ENCODE measurements at regions not wholly inside any gene's neighbourhood (a gene's known extent, or its start where the extent isn't known, plus 50 kb on each side); places are given as distances from the start of the nearest gene placed in this dataset.

DNA sequence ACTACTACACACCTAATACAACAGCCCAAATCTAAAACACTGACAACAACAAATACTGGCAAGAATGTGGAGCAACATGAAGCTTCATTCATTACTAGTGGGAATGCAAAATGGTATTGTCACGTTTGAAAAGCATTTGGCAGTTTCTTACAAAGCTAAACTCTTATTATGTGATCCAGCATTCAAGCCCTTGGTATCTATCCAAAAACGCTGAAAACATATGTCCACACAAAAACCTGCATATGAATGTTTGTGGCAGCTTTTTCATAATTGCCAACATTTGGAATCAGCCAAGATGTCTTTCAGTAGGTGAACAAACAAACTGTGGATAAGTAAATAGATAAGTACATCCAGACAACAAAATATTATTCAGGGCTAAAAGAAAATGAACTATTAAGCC is 501.1 kb upstream of the KIF2B start:
- FAIRE-seq (no peak), DNase-seq (ENCODE audit: low read depth) (no peak)
- TF ChIP-seq, protein P1, sequence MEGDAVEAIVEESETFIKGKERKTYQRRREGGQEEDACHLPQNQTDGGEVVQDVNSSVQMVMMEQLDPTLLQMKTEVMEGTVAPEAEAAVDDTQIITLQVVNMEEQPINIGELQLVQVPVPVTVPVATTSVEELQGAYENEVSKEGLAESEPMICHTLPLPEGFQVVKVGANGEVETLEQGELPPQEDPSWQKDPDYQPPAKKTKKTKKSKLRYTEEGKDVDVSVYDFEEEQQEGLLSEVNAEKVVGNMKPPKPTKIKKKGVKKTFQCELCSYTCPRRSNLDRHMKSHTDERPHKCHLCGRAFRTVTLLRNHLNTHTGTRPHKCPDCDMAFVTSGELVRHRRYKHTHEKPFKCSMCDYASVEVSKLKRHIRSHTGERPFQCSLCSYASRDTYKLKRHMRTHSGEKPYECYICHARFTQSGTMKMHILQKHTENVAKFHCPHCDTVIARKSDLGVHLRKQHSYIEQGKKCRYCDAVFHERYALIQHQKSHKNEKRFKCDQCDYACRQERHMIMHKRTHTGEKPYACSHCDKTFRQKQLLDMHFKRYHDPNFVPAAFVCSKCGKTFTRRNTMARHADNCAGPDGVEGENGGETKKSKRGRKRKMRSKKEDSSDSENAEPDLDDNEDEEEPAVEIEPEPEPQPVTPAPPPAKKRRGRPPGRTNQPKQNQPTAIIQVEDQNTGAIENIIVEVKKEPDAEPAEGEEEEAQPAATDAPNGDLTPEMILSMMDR (IDR thresholded peaks at IDR 0.05; ENCODE audit: insufficient read depth, low read depth, low read length) = no peak
- TF ChIP-seq EZH2 (IDR thresholded peaks at IDR 0.05; ENCODE audit: insufficient read depth, low read length) = no peak
- H3K4me1 ChIP-seq (ENCODE audit: insufficient read depth, low read length) = no peaks in the 10 kb centered on the region
- H3K36me3 Mint-ChIP-seq (ENCODE audit: low read depth, unreplicated experiment) = no peaks in the 10 kb centered on the region
- no peaks in the 10 kb centered on the region for H4K20me1 ChIP-seq (ENCODE audit: insufficient read depth, low read length)
- H3K4me3 Mint-ChIP-seq (ENCODE audit: unreplicated experiment) = no peak overlapping the region
- no peak overlapping the region for H2AFZ ChIP-seq (ENCODE audit: low read depth, low read length)
- H3K27ac Mint-ChIP-seq (ENCODE audit: unreplicated experiment) = no peak overlapping the region
- H3K9me3 Mint-ChIP-seq (ENCODE audit: unreplicated experiment) = peaks cover 4% of the 10 kb centered on the region
- H3K4me1 Mint-ChIP-seq (ENCODE audit: low read depth, unreplicated experiment) = no peaks in the 10 kb centered on the region
- H3K27me3 Mint-ChIP-seq (ENCODE audit: low read depth, unreplicated experiment) = no peaks in the 10 kb centered on the region
- H3K79me2 ChIP-seq (ENCODE audit: insufficient read depth, low read length) = no peaks in the 10 kb centered on the region
- H3K9ac ChIP-seq (ENCODE audit: low read length) = no peak overlapping the region
- no peaks in the 10 kb centered on the region for H3K9me3 ChIP-seq (ENCODE audit: insufficient read depth, low read depth, low read length)
- H3K27me3 ChIP-seq (ENCODE audit: insufficient read depth, low read length) = no peaks in the 10 kb centered on the region
- no peak overlapping the region for H3K4me2 ChIP-seq (ENCODE audit: low read length)
- no peaks in the 10 kb centered on the region for H3K36me3 ChIP-seq (ENCODE audit: insufficient read depth, low read length)
- H3K27ac ChIP-seq (ENCODE audit: low read depth, low read length) = no peak overlapping the region
- H3K4me3 ChIP-seq (ENCODE audit: insufficient read depth, low read depth, low read length) = no peak overlapping the region

- H3K4me1 Mint-ChIP-seq (ENCODE audit: low read depth, unreplicated experiment) = no peaks in the 10 kb centered on the region
- DNase-seq (ENCODE audit: low read depth) (no peak), FAIRE-seq (no peak)
- no peak overlapping the region for H3K4me3 Mint-ChIP-seq (ENCODE audit: unreplicated experiment)
- Histone ChIP-seq H3K4me3 (ENCODE audit: insufficient read depth, low read depth, low read length) (no peak overlapping the region), H3K27me3 (ENCODE audit: insufficient read depth, low read length) (no peaks in the 10 kb centered on the region), H3K27ac (ENCODE audit: low read depth, low read length) (no peak overlapping the region), H3K79me2 (ENCODE audit: insufficient read depth, low read length) (no peaks in the 10 kb centered on the region), H4K20me1 (ENCODE audit: insufficient read depth, low read length) (no peaks in the 10 kb centered on the region), H3K9me3 (ENCODE audit: insufficient read depth, low read depth, low read length) (no peaks in the 10 kb centered on the region), H3K36me3 (ENCODE audit: insufficient read depth, low read length) (no peaks in the 10 kb centered on the region), H3K4me2 (ENCODE audit: low read length) (no peak overlapping the region), H3K9ac (ENCODE audit: low read length) (no peak overlapping the region), H2AFZ (ENCODE audit: low read depth, low read length) (no peak overlapping the region), H3K4me1 (ENCODE audit: insufficient read depth, low read length) (no peaks in the 10 kb centered on the region)
- peaks cover 4% of the 10 kb centered on the region for H3K9me3 Mint-ChIP-seq (ENCODE audit: unreplicated experiment)
- H3K36me3 Mint-ChIP-seq (ENCODE audit: low read depth, unreplicated experiment) = no peaks in the 10 kb centered on the region
- no peaks in the 10 kb centered on the region for H3K27me3 Mint-ChIP-seq (ENCODE audit: low read depth, unreplicated experiment)
- TF ChIP-seq, protein P1 (IDR thresholded peaks at IDR 0.05; ENCODE audit: insufficient read depth, low read depth, low read length) = no peak
- no peak for TF ChIP-seq EZH2 (IDR thresholded peaks at IDR 0.05; ENCODE audit: insufficient read depth, low read length)
- H3K27ac Mint-ChIP-seq (ENCODE audit: unreplicated experiment) = no peak overlapping the region
Measured at GRCh38 chr17:53319947-53320346, 502.8 kb upstream of the KIF2B start.

DNA sequence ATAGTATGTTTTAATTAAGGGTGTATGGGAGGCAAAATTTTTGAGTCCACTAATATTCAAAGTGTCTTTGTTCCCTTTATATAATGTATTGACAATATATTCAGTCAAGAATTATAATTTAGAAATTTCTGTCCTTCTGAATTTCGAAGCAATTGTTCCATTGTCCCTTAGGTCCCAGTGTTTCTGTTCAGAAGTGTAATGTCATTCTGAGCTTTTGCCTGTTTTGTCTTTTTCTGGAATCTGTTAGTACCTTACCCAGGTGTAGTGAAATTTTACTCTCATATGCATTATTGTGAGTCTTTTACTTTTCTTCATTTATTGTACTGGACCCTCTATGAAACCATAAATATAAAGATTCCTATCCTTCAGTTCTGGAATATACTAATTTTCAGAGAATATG is 505.7 kb upstream of the KIF2B start:
- no peak overlapping the region for H3K9ac ChIP-seq (ENCODE audit: low read length)
- Mint-ChIP-seq H3K9me3 (ENCODE audit: unreplicated experiment) (peaks cover 4% of the 10 kb centered on the region), H3K36me3 (ENCODE audit: low read depth, unreplicated experiment) (no peaks in the 10 kb centered on the region), H3K27me3 (ENCODE audit: low read depth, unreplicated experiment) (no peaks in the 10 kb centered on the region), H3K4me3 (ENCODE audit: unreplicated experiment) (no peak overlapping the region), H3K27ac (ENCODE audit: unreplicated experiment) (no peak overlapping the region), H3K4me1 (ENCODE audit: low read depth, unreplicated experiment) (peaks cover 4% of the 10 kb centered on the region)
- DNase-seq (ENCODE audit: low read depth) (no peak), FAIRE-seq (no peak)
- no peak overlapping the region for H3K27ac ChIP-seq (ENCODE audit: low read depth, low read length)
- TF ChIP-seq, protein P1 (IDR thresholded peaks at IDR 0.05; ENCODE audit: insufficient read depth, low read depth, low read length) = no peak
- TF ChIP-seq EZH2 (IDR thresholded peaks at IDR 0.05; ENCODE audit: insufficient read depth, low read length) = no peak
- no peaks in the 10 kb centered on the region for H3K79me2 ChIP-seq (ENCODE audit: insufficient read depth, low read length)
- no peaks in the 10 kb centered on the region for H3K27me3 ChIP-seq (ENCODE audit: insufficient read depth, low read length)
- H3K9me3 ChIP-seq (ENCODE audit: insufficient read depth, low read depth, low read length) = no peaks in the 10 kb centered on the region
- no peak overlapping the region for H3K4me3 ChIP-seq (ENCODE audit: insufficient read depth, low read depth, low read length)
- no peak overlapping the region for H2AFZ ChIP-seq (ENCODE audit: low read depth, low read length)
- H3K36me3 ChIP-seq (ENCODE audit: insufficient read depth, low read length) = no peaks in the 10 kb centered on the region
- H4K20me1 ChIP-seq (ENCODE audit: insufficient read depth, low read length) = no peaks in the 10 kb centered on the region
- no peaks in the 10 kb centered on the region for H3K4me1 ChIP-seq (ENCODE audit: insufficient read depth, low read length)
- no peak overlapping the region for H3K4me2 ChIP-seq (ENCODE audit: low read length)

Data from astrocyte (in vitro differentiated cells and primary cell).